Adrenal gland (tissue), 5 donors: ENCODE measurements at regions not wholly inside any gene's neighbourhood (a gene's known extent, or its start where the extent isn't known, plus 50 kb on each side); places are given as distances from the start of the nearest gene placed in this dataset.

Source experiments
- CTCF ChIP-seq, 6 experiments: fragments of 450-650 bp in 4 of 6; fragments of 200-600 bp in 2 of 6; sonication (generic) in 1 of 6; IDR thresholded peaks; 1 replicate in 5 of 6; 2 replicates in 1 of 6; pipeline versions ENCODE4 v1.5.1 to v1.8.0; 2016 to 2021; ENCODE audit warnings: antibody characterized with exemption in 6 of 6, mild to moderate bottlenecking in 2 of 6, moderate library complexity in 1 of 6
- POLR2A ChIP-seq, 2 donors: fragments of 450-650 bp; IDR thresholded peaks; one replicate each; pipeline ENCODE4 v1.6.1; 2017; ENCODE audit warnings: antibody characterized with exemption in 2 of 2, mild to moderate bottlenecking in 2 of 2, moderate library complexity in 1 of 2
- donor health status: DM: no; HTN: no; CAD: no.

- TF ChIP-seq CTCF (IDR thresholded peaks at IDR 0.05) (no peak), POLR2A (IDR thresholded peaks at IDR 0.05) (no peak)
These were observed 267.5 kb downstream of the ANKRD50 start for GRCh38 chr4:124445071-124445470.
